Adrenal gland (tissue), 9 donors: ENCODE measurements at regions not wholly inside any gene's neighbourhood (a gene's known extent, or its start where the extent isn't known, plus 50 kb on each side); places are given as distances from the start of the nearest gene placed in this dataset.

Source experiments
- DNase-seq, 7 donors: peaks; one replicate each; pipeline ENCODE4 v3.0.0-alpha.2; 2019 to 2020
- H3K27ac ChIP-seq, 5 donors: fragments of 200-600 bp; sonication (generic) in 4 of 5; 1 replicate in 3 of 5; 2 replicates in 2 of 5; pipeline versions ENCODE4 v1.5.1 to v1.8.0; 2016 to 2020; ENCODE audit warnings: mild to moderate bottlenecking in 1 of 5
- H3K27me3 ChIP-seq: fragments of 200-600 bp; 2 replicates; pipeline ENCODE4 v1.8.0; 2021
- H3K36me3 ChIP-seq, 2 donors: fragments of 200-600 bp; replicated peaks in 1 of 2; 1 replicate in 1 of 2; 2 replicates in 1 of 2; pipeline versions ENCODE4 v1.5.1 to v1.8.0; 2018 to 2022
- H3K4me1 ChIP-seq, 2 donors: fragments of 200-600 bp; replicated peaks in 1 of 2; 1 replicate in 1 of 2; 2 replicates in 1 of 2; pipeline versions ENCODE4 v1.5.1 to v1.8.0; 2018 to 2021
- H3K4me3 ChIP-seq, 4 donors: fragments of 200-600 bp; sonication (generic) in 3 of 4; one replicate each; pipeline ENCODE4 v1.5.1; 2016 to 2018
- H3K9me3 ChIP-seq, 3 donors: fragments of 200-600 bp; sonication (generic) in 1 of 3; replicated peaks in 1 of 3; 1 replicate in 2 of 3; 2 replicates in 1 of 3; pipeline versions ENCODE4 v1.5.1 to v1.8.0; 2016 to 2021
- CTCF ChIP-seq, 6 experiments: fragments of 450-650 bp in 4 of 6; fragments of 200-600 bp in 2 of 6; sonication (generic) in 1 of 6; IDR thresholded peaks; 1 replicate in 5 of 6; 2 replicates in 1 of 6; pipeline versions ENCODE4 v1.5.1 to v1.8.0; 2016 to 2021; ENCODE audit warnings: antibody characterized with exemption in 6 of 6, mild to moderate bottlenecking in 2 of 6, moderate library complexity in 1 of 6
- POLR2A ChIP-seq, 2 donors: fragments of 450-650 bp; IDR thresholded peaks; one replicate each; pipeline ENCODE4 v1.6.1; 2017; ENCODE audit warnings: antibody characterized with exemption in 2 of 2, mild to moderate bottlenecking in 2 of 2, moderate library complexity in 1 of 2
- WGBS, 4 donors: extraction: QIAGEN DNeasy Blood & Tissue Kit in 2 of 4; methylation state at CpG; one replicate each; pipeline versions ENCODE4 v1.1.5 to v1.1.7; 2013 to 2017; 5-methylcytosine and 5-hydroxymethylcytosine counted together
- intact Hi-C, 2 donors: fragments of 100-400 bp; cut with DNase I; formaldehyde crosslinking; loops; one replicate each; pipeline versions ENCODE4 v1.14.1 to v1.15.0; 2022 to 2023
- donor health status: healthy with polysubstance abuse.
- donor health status: Bipolar disorder and iron deficiency.
- donor health status: DM: yes; HTN: yes; CAD: no.
- donor health status: DM: no; HTN: no; CAD: no.
- donor health status: DM: no; HTN: no; CAD: no.

- WGBS, 4 donors = 87 to 99% (median 94%) methylated on average over 1 of the region's 1 CpG
- peaks cover 7% of the 10 kb centered on the region for H3K27me3 ChIP-seq
These were observed 148.3 kb upstream of the IRX3 start for GRCh38 chr16:54434859-54435258.

GRCh38 chr16:54432897-54433229 lies 146.3 kb upstream of the IRX3 start:
- H3K4me3 ChIP-seq = no peak overlapping the region
- H3K27ac ChIP-seq = no peak overlapping the region
- no peak for DNase-seq
- H3K36me3 ChIP-seq = no peaks in the 10 kb centered on the region
- peaks cover 18% of the 10 kb centered on the region for H3K27me3 ChIP-seq
- WGBS, 4 donors = 68 to 86% (median 84%) methylated on average over 6 of the region's 6 CpGs
- H3K4me1 ChIP-seq = no peaks in the 10 kb centered on the region
- TF ChIP-seq CTCF (IDR thresholded peaks at IDR 0.05) (no peak), POLR2A (IDR thresholded peaks at IDR 0.05) (no peak)
- intact Hi-C loops = no loop called here
- H3K9me3 ChIP-seq = no peaks in the 10 kb centered on the region

More at GRCh38 chr16:54434859-54435258, 148.3 kb upstream of the IRX3 start:
- no peak for DNase-seq
- H3K9me3 ChIP-seq = no peaks in the 10 kb centered on the region
- no peak overlapping the region for H3K4me3 ChIP-seq
- H3K36me3 ChIP-seq = no peaks in the 10 kb centered on the region
- H3K4me1 ChIP-seq = no peaks in the 10 kb centered on the region
- no peak overlapping the region for H3K27ac ChIP-seq
- intact Hi-C loops = no loop called here
- TF ChIP-seq CTCF (IDR thresholded peaks at IDR 0.05) = no peak
- TF ChIP-seq POLR2A (IDR thresholded peaks at IDR 0.05) = no peak

- no peaks in the 10 kb centered on the region for H3K36me3 ChIP-seq
- DNase-seq = no peak
- H3K4me3 ChIP-seq = no peak overlapping the region
- no peaks in the 10 kb centered on the region for H3K9me3 ChIP-seq
- no peaks in the 10 kb centered on the region for H3K4me1 ChIP-seq
- H3K27me3 ChIP-seq = peaks cover 20% of the 10 kb centered on the region
- TF ChIP-seq POLR2A (IDR thresholded peaks at IDR 0.05) (no peak), CTCF (IDR thresholded peaks at IDR 0.05) (no peak)
- no peak overlapping the region for H3K27ac ChIP-seq
- intact Hi-C loops = no loop called here
- WGBS, 4 donors = 50 to 56% (median 53%) methylated on average over 22 to 23 of the region's 23 CpGs
These were observed 145.7 kb upstream of the IRX3 start for GRCh38 chr16:54431997-54432896.

GRCh38 chr16:54431041-54431996 lies 144.7 kb upstream of the IRX3 start:
- Histone ChIP-seq H3K27me3 (peaks cover 20% of the 10 kb centered on the region), H3K4me1 (no peaks in the 10 kb centered on the region), H3K36me3 (no peaks in the 10 kb centered on the region), H3K9me3 (no peaks in the 10 kb centered on the region), H3K4me3 (no peak overlapping the region), H3K27ac (no peak overlapping the region)
- WGBS, 4 donors = 45 to 60% (median 57%) methylated on average over 13 of the region's 13 CpGs
- no peak for DNase-seq
- TF ChIP-seq CTCF (IDR thresholded peaks at IDR 0.05) = no peak
- TF ChIP-seq POLR2A (IDR thresholded peaks at IDR 0.05) = no peak
- intact Hi-C loops = no loop called here
